ENCODE measurements at regions not wholly inside any gene's neighbourhood (a gene's known extent, or its start where the extent isn't known, plus 50 kb on each side); places are given as distances from the start of the nearest gene placed in this dataset.
"Not testable (repeated sequence)": the region's sequence is repeated elsewhere in the genome, so short reads cannot be mapped to it uniquely, and the experiment has no call there.

GRCh38 chr7:46264646-46265045 lies 343.6 kb upstream of the IGFBP3 start:
- TF ChIP-seq CTCF (IDR thresholded peaks at IDR 0.05; ENCODE audit: low read depth, low read length) (no peak), MYC (IDR thresholded peaks at IDR 0.05; ENCODE audit: low read depth, low read length) (no peak)
- DNase-seq (ENCODE audit: low read depth): no peak
- no peak overlapping the region for H3K4me3 ChIP-seq (ENCODE audit: low read depth, low read length)

GRCh38 chr7:46261638-46262037 lies 340.6 kb upstream of the IGFBP3 start:
- DNase-seq (ENCODE audit: low read depth); H3K4me3 ChIP-seq (ENCODE audit: low read depth, low read length): not testable (repeated sequence)

- no peak for DNase-seq (ENCODE audit: low read depth)
- H3K4me3 ChIP-seq (ENCODE audit: low read depth, low read length): no peak overlapping the region
- no peak for TF ChIP-seq POLR2A (IDR thresholded peaks at IDR 0.05; ENCODE audit: extremely low read depth, insufficient read length)
- no peak for TF ChIP-seq MAX (IDR thresholded peaks at IDR 0.05; ENCODE audit: low read depth, low read length)
- TF ChIP-seq MYC (IDR thresholded peaks at IDR 0.05; ENCODE audit: low read depth, low read length): no peak
Observed at GRCh38 chr7:46259947-46260346, 338.9 kb upstream of the IGFBP3 start.

GRCh38 chr7:46257761-46258448 lies 336.8 kb upstream of the IGFBP3 start:
- no peak for TF ChIP-seq POLR2A (IDR thresholded peaks at IDR 0.05; ENCODE audit: extremely low read depth, insufficient read length)
- no peak for TF ChIP-seq MYC (IDR thresholded peaks at IDR 0.05; ENCODE audit: low read depth, low read length)
- TF ChIP-seq CTCF (IDR thresholded peaks at IDR 0.05; ENCODE audit: low read depth, low read length): no peak
- no peak for TF ChIP-seq MAX (IDR thresholded peaks at IDR 0.05; ENCODE audit: low read depth, low read length)
- no peak overlapping the region for H3K4me3 ChIP-seq (ENCODE audit: low read depth, low read length)
- DNase-seq (ENCODE audit: low read depth): no peak

GRCh38 chr7:46256870-46257661 lies 336.0 kb upstream of the IGFBP3 start:
- H3K4me3 ChIP-seq (ENCODE audit: low read depth, low read length): no peak overlapping the region
- TF ChIP-seq POLR2A (IDR thresholded peaks at IDR 0.05; ENCODE audit: extremely low read depth, insufficient read length) (no peak), CTCF (IDR thresholded peaks at IDR 0.05; ENCODE audit: low read depth, low read length) (no peak), MAX (IDR thresholded peaks at IDR 0.05; ENCODE audit: low read depth, low read length) (no peak), MYC (IDR thresholded peaks at IDR 0.05; ENCODE audit: low read depth, low read length) (no peak)
- no peak for DNase-seq (ENCODE audit: low read depth)

GRCh38 chr7:46253520-46253919 lies 332.4 kb upstream of the IGFBP3 start:
- TF ChIP-seq MYC (IDR thresholded peaks at IDR 0.05; ENCODE audit: low read depth, low read length) (no peak), MAX (IDR thresholded peaks at IDR 0.05; ENCODE audit: low read depth, low read length) (no peak), POLR2A (IDR thresholded peaks at IDR 0.05; ENCODE audit: extremely low read depth, insufficient read length) (no peak), CTCF (IDR thresholded peaks at IDR 0.05; ENCODE audit: low read depth, low read length) (no peak)
- no peak for DNase-seq (ENCODE audit: low read depth)
- H3K4me3 ChIP-seq (ENCODE audit: low read depth, low read length): no peak overlapping the region
